ENCODE measurements at regions not wholly inside any gene's neighbourhood (a gene's known extent, or its start where the extent isn't known, plus 50 kb on each side); places are given as distances from the start of the nearest gene placed in this dataset.

- DNase-seq, result no peak
These were observed 323.6 kb downstream of the NFIB start for GRCh38 chr9:13990331-13990730.

- DNase-seq, result no peak
These were observed 325.0 kb downstream of the NFIB start for GRCh38 chr9:13988944-13989343.

- DNase-seq, result no peak
These were observed 330.3 kb downstream of the NFIB start for GRCh38 chr9:13983607-13984006.

GRCh38 chr9:13979941-13980318 lies 334.0 kb downstream of the NFIB start:
- no peak for DNase-seq

- DNase-seq, result no peak
These were observed 338.2 kb downstream of the NFIB start for GRCh38 chr9:13975611-13976290.

GRCh38 chr9:13974891-13975290 lies 339.1 kb downstream of the NFIB start:
- DNase-seq, result no peak

- DNase-seq, result no peak
These were observed 341.8 kb downstream of the NFIB start for GRCh38 chr9:13971966-13972655.

- DNase-seq, result no peak
These were observed 342.5 kb downstream of the NFIB start for GRCh38 chr9:13971415-13971814.

GRCh38 chr9:13970426-13970825 lies 343.5 kb downstream of the NFIB start:
- no peak for DNase-seq

GRCh38 chr9:13970018-13970417 lies 343.9 kb downstream of the NFIB start:
- no peak for DNase-seq

- no peak for DNase-seq
These were observed 346.5 kb downstream of the NFIB start for GRCh38 chr9:13967438-13967837.

GRCh38 chr9:13967011-13967410 lies 346.9 kb downstream of the NFIB start:
- no peak for DNase-seq

GRCh38 chr9:13963005-13963653 lies 350.8 kb downstream of the NFIB start:
- no peak for DNase-seq

GRCh38 chr9:13962006-13962405 lies 351.9 kb downstream of the NFIB start:
- DNase-seq, result no peak

GRCh38 chr9:13960011-13960765 lies 353.8 kb downstream of the NFIB start:
- DNase-seq, result no peak

- no peak for DNase-seq
These were observed 355.3 kb downstream of the NFIB start for GRCh38 chr9:13958672-13959071.

GRCh38 chr9:13957089-13957488 lies 356.9 kb downstream of the NFIB start:
- DNase-seq, result no peak

GRCh38 chr9:13956107-13956506 lies 357.8 kb downstream of the NFIB start:
- no peak for DNase-seq

- no peak for DNase-seq
These were observed 361.0 kb downstream of the NFIB start for GRCh38 chr9:13952906-13953305.

- DNase-seq, result no peak
These were observed 365.9 kb downstream of the NFIB start for GRCh38 chr9:13948037-13948436.

- no peak for DNase-seq
These were observed 370.8 kb downstream of the NFIB start for GRCh38 chr9:13943176-13943575.

GRCh38 chr9:13942695-13943094 lies 371.2 kb downstream of the NFIB start:
- no peak for DNase-seq

- no peak for DNase-seq
These were observed 371.7 kb downstream of the NFIB start for GRCh38 chr9:13942201-13942600.

- no peak for DNase-seq
These were observed 372.2 kb downstream of the NFIB start for GRCh38 chr9:13941714-13942113.

All from CD4-positive, alpha-beta T cell treated with Interleukin-12 subunit alpha and Interleukin-12 subunit beta, for 1 hour (primary cell).